Karpas-422 (cell line): ENCODE measurements at regions not wholly inside any gene's neighbourhood (a gene's known extent, or its start where the extent isn't known, plus 50 kb on each side); places are given as distances from the start of the nearest gene placed in this dataset.

Experiments
- DNase-seq: peaks from one replicate; pipeline ENCODE4 v3.0.0-alpha.2; 2015
- H2AFZ ChIP-seq: fragments of 200-600 bp; sonication (generic); 2 replicates; pipeline ENCODE4 v1.6.1; 2014; ENCODE audit warnings: antibody characterized with exemption, low read length, mixed read lengths
- H3K27ac ChIP-seq: fragments of 200-600 bp; sonication (generic); 2 replicates; pipeline ENCODE4 v1.5.1; 2014; ENCODE audit warnings: mild to moderate bottlenecking, low read length, moderate library complexity
- H3K27me3 ChIP-seq: fragments of 200-600 bp; sonication (generic); 2 replicates; pipeline ENCODE4 v1.6.1; 2014; ENCODE audit warnings: low read length, mixed read lengths
- H3K36me3 ChIP-seq: fragments of 200-600 bp; sonication (generic); 2 replicates; pipeline ENCODE4 v1.6.1; 2014; ENCODE audit warnings: low read length, mixed read lengths; ENCODE audit not compliant: insufficient read depth
- H3K4me1 ChIP-seq: fragments of 200-600 bp; sonication (generic); 2 replicates; pipeline ENCODE4 v1.6.1; 2014; ENCODE audit warnings: mild to moderate bottlenecking, low read length, mixed read lengths
- H3K4me2 ChIP-seq: fragments of 200-600 bp; sonication (generic); 2 replicates; pipeline ENCODE4 v1.6.1; 2014; ENCODE audit warnings: low read length, low read depth, mild to moderate bottlenecking; ENCODE audit not compliant: poor library complexity, severe bottlenecking
- H3K4me3 ChIP-seq: fragments of 200-600 bp; sonication (generic); 2 replicates; pipeline ENCODE4 v1.5.1; 2014; ENCODE audit warnings: mild to moderate bottlenecking, antibody characterized with exemption, low read length, mixed read lengths
- H3K79me2 ChIP-seq: fragments of 200-600 bp; sonication (generic); 2 replicates; pipeline ENCODE4 v1.6.1; 2014; ENCODE audit warnings: mild to moderate bottlenecking, low read length, mixed read lengths
- H3K9ac ChIP-seq: fragments of 200-600 bp; sonication (generic); 2 replicates; pipeline ENCODE4 v1.6.0; 2014; ENCODE audit warnings: low read length
- H3K9me2 ChIP-seq: fragments of 200-600 bp; sonication (generic), shearing (Covaris generic); replicated peaks from 2 replicates; pipeline ENCODE4 v1.6.0; 2014; ENCODE audit warnings: mild to moderate bottlenecking, low read length, moderate library complexity; ENCODE audit not compliant: insufficient read depth
- H3K9me3 ChIP-seq: fragments of 300-700, 200-600 bp; sonication (generic); 2 replicates; pipeline ENCODE4 v1.6.1; 2014; ENCODE audit warnings: low read length, mixed read lengths
- H4K20me1 ChIP-seq: fragments of 200-600 bp; sonication (generic); 2 replicates; pipeline ENCODE4 v1.6.1; 2014; ENCODE audit warnings: mild to moderate bottlenecking, antibody characterized with exemption, low read length, low read depth; ENCODE audit not compliant: insufficient read depth

DNA sequence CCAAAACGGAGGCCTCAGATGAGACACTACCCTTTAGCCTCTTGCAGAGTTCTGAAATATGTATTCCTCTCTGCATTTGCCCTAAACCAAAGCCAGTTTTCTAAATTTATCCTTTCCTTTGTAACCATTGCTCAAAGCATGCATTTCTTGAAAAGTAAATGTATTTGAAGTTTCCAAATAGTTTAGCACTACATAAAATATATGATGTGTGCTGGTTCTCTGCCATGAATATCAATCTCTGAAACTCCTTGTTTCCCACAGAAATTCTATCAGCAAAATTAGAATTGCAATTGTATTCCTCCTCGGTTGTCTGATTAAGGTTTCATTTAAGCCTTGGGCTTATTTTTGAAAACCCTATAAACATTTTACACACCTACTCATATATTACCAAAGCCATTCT lies 137.1 kb upstream of the SYT6 start:
- Histone ChIP-seq H3K9me2 (no peaks in the 10 kb centered on the region), H3K9me3 (no peaks in the 10 kb centered on the region), H3K4me3 (no peak overlapping the region), H3K9ac (no peak overlapping the region), H4K20me1 (no peaks in the 10 kb centered on the region), H3K4me2 (no peak overlapping the region), H3K27ac (no peak overlapping the region), H3K36me3 (no peaks in the 10 kb centered on the region), H3K4me1 (no peaks in the 10 kb centered on the region), H3K27me3 (no peaks in the 10 kb centered on the region), H3K79me2 (no peaks in the 10 kb centered on the region), H2AFZ (no peak overlapping the region)
- no peak for DNase-seq

GRCh38 chr1:114290341-114290740 lies 136.7 kb upstream of the SYT6 start:
- Histone ChIP-seq H3K9me3 (no peaks in the 10 kb centered on the region), H3K9me2 (no peaks in the 10 kb centered on the region), H3K27ac (no peak overlapping the region), H3K79me2 (no peaks in the 10 kb centered on the region), H2AFZ (no peak overlapping the region), H3K4me3 (no peak overlapping the region), H4K20me1 (no peaks in the 10 kb centered on the region), H3K27me3 (no peaks in the 10 kb centered on the region), H3K4me2 (no peak overlapping the region), H3K36me3 (no peaks in the 10 kb centered on the region), H3K9ac (no peak overlapping the region), H3K4me1 (no peaks in the 10 kb centered on the region)
- no peak for DNase-seq

DNA sequence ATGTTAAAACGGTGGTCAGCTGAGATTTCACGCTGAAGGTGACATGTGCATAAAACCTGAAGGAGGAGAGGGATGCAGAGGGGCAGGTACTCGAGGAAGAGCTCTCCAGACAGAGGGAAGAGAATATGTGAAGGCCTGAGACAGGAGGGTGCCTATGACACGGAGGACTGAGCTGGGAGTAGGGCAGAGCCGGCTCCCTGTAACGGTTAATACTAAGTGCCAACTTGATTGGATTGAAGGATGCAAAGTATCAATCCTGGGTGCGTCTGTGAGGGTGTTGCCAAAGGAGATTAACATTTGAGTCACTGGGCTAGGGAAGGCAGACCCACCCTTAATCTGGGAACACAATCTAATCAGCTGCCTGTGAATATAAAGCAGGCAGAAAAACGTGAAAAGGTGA lies 136.2 kb upstream of the SYT6 start:
- Histone ChIP-seq H3K4me3 (no peak overlapping the region), H4K20me1 (no peaks in the 10 kb centered on the region), H3K27ac (no peak overlapping the region), H3K4me1 (no peaks in the 10 kb centered on the region), H3K9me2 (no peaks in the 10 kb centered on the region), H3K4me2 (no peak overlapping the region), H3K36me3 (no peaks in the 10 kb centered on the region), H3K9me3 (no peaks in the 10 kb centered on the region), H3K27me3 (no peaks in the 10 kb centered on the region), H3K79me2 (no peaks in the 10 kb centered on the region), H3K9ac (no peak overlapping the region), H2AFZ (no peak overlapping the region)
- DNase-seq: no peak

- no peaks in the 10 kb centered on the region for H3K27me3 ChIP-seq
- H3K79me2 ChIP-seq: no peaks in the 10 kb centered on the region
- no peaks in the 10 kb centered on the region for H3K36me3 ChIP-seq
- no peaks in the 10 kb centered on the region for H3K4me1 ChIP-seq
- H4K20me1 ChIP-seq: no peaks in the 10 kb centered on the region
- no peak overlapping the region for H3K9ac ChIP-seq
- no peak overlapping the region for H2AFZ ChIP-seq
- H3K4me2 ChIP-seq: no peak overlapping the region
- H3K4me3 ChIP-seq: no peak overlapping the region
- no peak for DNase-seq
- no peak overlapping the region for H3K27ac ChIP-seq
- H3K9me2 ChIP-seq: no peaks in the 10 kb centered on the region
- no peaks in the 10 kb centered on the region for H3K9me3 ChIP-seq
These were observed 135.6 kb upstream of the SYT6 start for GRCh38 chr1:114289306-114289705.

- no peaks in the 10 kb centered on the region for H3K79me2 ChIP-seq
- no peak for DNase-seq
- H3K9me3 ChIP-seq: no peaks in the 10 kb centered on the region
- no peaks in the 10 kb centered on the region for H3K36me3 ChIP-seq
- H3K4me3 ChIP-seq: no peak overlapping the region
- no peak overlapping the region for H2AFZ ChIP-seq
- no peaks in the 10 kb centered on the region for H3K4me1 ChIP-seq
- no peaks in the 10 kb centered on the region for H4K20me1 ChIP-seq
- no peak overlapping the region for H3K4me2 ChIP-seq
- H3K27ac ChIP-seq: no peak overlapping the region
- no peaks in the 10 kb centered on the region for H3K27me3 ChIP-seq
- H3K9me2 ChIP-seq: no peaks in the 10 kb centered on the region
- H3K9ac ChIP-seq: no peak overlapping the region
These were observed 133.3 kb upstream of the SYT6 start for GRCh38 chr1:114286960-114287359.

DNA sequence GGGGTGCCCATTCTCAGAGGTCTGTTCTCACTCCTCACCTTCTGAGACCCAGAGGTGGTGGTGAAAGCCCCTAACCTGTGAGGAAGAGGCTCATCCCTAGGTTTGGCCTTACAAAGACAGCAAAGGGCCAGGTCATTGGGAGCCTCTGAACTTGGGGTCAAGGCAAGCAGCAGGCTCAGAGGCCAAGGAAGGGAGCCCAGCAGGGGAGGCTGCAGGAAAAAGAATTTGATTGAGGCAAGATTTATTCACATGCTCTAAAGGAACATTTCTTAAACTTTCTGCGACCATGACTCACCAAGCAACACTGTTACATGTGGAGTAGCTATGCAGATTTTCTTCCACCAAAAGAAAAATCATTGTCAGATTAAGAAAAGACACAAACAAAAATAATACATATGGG lies 132.5 kb upstream of the SYT6 start:
- H3K27ac ChIP-seq: no peak overlapping the region
- no peaks in the 10 kb centered on the region for H3K4me1 ChIP-seq
- H3K79me2 ChIP-seq: no peaks in the 10 kb centered on the region
- no peak overlapping the region for H3K4me2 ChIP-seq
- H3K9me2 ChIP-seq: no peaks in the 10 kb centered on the region
- no peak for DNase-seq
- H3K9me3 ChIP-seq: no peaks in the 10 kb centered on the region
- no peak overlapping the region for H2AFZ ChIP-seq
- H3K36me3 ChIP-seq: no peaks in the 10 kb centered on the region
- no peak overlapping the region for H3K9ac ChIP-seq
- no peaks in the 10 kb centered on the region for H4K20me1 ChIP-seq
- H3K4me3 ChIP-seq: no peak overlapping the region
- no peaks in the 10 kb centered on the region for H3K27me3 ChIP-seq

DNA sequence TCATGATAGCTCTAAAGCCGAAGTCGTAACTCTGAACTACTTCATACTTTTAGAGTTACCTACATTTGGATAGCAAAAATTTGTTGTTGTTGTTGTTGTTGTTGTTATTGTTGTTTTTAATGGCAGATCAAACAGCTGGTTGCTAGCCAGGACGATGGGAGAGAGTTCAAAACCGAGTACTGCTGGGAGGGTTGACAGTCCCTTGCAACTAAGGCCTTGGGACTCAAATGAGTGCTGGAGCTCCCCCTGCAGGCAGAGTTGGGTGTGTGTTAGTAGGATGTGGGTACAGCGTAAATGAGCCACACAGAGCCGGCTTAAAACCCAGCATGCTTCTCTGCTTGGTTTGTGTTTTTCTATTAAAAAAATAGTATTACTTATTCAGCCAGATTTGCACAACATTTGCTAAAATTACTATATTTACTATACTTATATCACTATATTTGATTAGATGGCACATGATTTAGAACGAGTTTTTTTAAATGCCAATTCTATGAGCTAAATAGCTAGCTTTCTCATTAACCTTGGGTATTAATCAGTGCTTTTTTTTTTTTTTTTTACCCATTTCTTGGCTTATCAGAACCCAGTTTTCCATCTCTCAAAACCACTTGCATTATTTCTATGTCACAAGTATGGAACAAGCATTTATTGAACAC lies 129.2 kb upstream of the SYT6 start:
- no peaks in the 10 kb centered on the region for H3K79me2 ChIP-seq
- H3K9ac ChIP-seq: no peak overlapping the region
- no peak overlapping the region for H3K4me2 ChIP-seq
- no peaks in the 10 kb centered on the region for H3K9me3 ChIP-seq
- H3K27me3 ChIP-seq: no peaks in the 10 kb centered on the region
- H4K20me1 ChIP-seq: no peaks in the 10 kb centered on the region
- H3K36me3 ChIP-seq: no peaks in the 10 kb centered on the region
- no peaks in the 10 kb centered on the region for H3K4me1 ChIP-seq
- H3K9me2 ChIP-seq: no peaks in the 10 kb centered on the region
- H2AFZ ChIP-seq: no peak overlapping the region
- no peak overlapping the region for H3K27ac ChIP-seq
- DNase-seq: peak; percentile 94
- no peak overlapping the region for H3K4me3 ChIP-seq

DNA sequence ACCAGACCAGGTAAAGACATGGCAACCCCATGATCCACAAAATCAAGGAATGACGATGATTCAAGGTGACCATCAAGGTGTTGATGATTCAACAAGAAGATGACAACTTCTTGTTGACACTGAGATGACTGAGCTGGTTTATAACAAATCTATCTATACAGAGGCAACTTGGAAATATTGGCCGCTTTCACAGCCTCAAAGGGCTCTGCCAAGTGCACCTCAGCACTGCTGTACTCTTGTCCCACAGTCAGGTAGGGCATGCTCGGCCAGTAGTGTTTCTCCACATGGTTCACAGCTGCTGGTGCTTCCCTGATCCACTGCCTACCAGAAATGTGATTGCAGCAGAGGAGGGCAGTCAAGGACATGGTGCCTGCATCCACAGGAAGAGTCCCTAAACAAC lies 125.2 kb upstream of the SYT6 start:
- no peaks in the 10 kb centered on the region for H3K9me2 ChIP-seq
- H3K4me1 ChIP-seq: no peaks in the 10 kb centered on the region
- no peak overlapping the region for H3K4me2 ChIP-seq
- no peak overlapping the region for H3K9ac ChIP-seq
- no peak overlapping the region for H2AFZ ChIP-seq
- H3K27me3 ChIP-seq: no peaks in the 10 kb centered on the region
- H3K9me3 ChIP-seq: no peaks in the 10 kb centered on the region
- H3K27ac ChIP-seq: no peak overlapping the region
- H3K4me3 ChIP-seq: no peak overlapping the region
- DNase-seq: no peak
- H3K79me2 ChIP-seq: no peaks in the 10 kb centered on the region
- H4K20me1 ChIP-seq: no peaks in the 10 kb centered on the region
- no peaks in the 10 kb centered on the region for H3K36me3 ChIP-seq

- Histone ChIP-seq H3K27me3 (no peaks in the 10 kb centered on the region), H3K4me3 (no peak overlapping the region), H3K9me3 (no peaks in the 10 kb centered on the region), H3K36me3 (no peaks in the 10 kb centered on the region), H4K20me1 (no peaks in the 10 kb centered on the region), H3K27ac (no peak overlapping the region), H3K4me2 (no peak overlapping the region), H2AFZ (no peak overlapping the region), H3K4me1 (no peaks in the 10 kb centered on the region), H3K79me2 (no peaks in the 10 kb centered on the region), H3K9ac (no peak overlapping the region), H3K9me2 (no peaks in the 10 kb centered on the region)
- no peak for DNase-seq
These were observed 124.8 kb upstream of the SYT6 start for GRCh38 chr1:114278430-114278829.
